NK-92 treated with Interleukin-12 subunit alpha and Interleukin-12 subunit beta, amount 100 ng/mL, for 24 hours (cell line): ENCODE measurements at regions not wholly inside any gene's neighbourhood (a gene's known extent, or its start where the extent isn't known, plus 50 kb on each side); places are given as distances from the start of the nearest gene placed in this dataset.

Source experiments
- DNase-seq: peaks from one replicate; lab custom pipeline; 2025; lab: John Stamatoyannopoulos, UW

GRCh38 chr5:167790045-167790444 lies 501.4 kb upstream of the WWC1 start:
- no peak for DNase-seq

DNA sequence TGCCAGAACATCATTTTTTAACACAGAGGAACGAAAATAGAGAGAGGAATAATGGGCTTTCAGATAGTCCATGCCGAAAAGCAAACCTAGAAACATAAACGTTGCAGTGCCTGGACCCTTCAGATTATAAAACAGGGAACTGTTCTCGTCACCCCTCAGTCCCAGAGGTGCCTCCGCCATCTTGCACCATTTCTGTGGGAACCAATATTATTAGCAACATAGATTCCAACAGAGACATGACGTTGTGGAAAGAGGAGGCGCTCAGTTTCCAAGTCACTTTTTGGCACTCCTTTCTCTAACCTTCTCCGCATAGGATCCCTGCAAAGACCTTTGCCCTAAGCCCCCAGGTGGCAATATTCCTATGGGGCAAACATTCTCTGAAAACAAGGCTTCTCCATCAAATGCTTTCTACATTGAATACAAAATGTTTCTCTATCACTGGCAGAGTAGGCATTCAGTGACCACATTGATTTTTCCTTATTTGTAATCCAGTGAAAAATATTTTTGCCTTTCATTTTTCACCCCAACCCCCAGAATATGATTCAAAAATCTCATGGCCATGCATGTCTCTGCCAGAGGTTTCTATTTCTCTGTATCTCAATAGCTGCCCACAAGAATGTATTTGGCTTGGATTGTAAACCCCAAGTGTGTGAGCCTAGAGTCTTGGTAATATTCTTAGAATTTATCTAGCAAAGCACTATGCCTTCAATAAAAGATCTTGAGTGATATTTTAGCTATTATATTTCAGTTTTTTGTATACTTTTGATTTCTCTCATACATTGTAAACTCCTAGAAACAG lies 500.8 kb upstream of the WWC1 start:
- DNase-seq, result no peak

- DNase-seq, result no peak
These were observed 498.9 kb upstream of the WWC1 start for GRCh38 chr5:167792514-167792913.

- DNase-seq, result no peak
These were observed 497.7 kb upstream of the WWC1 start for GRCh38 chr5:167793700-167794099.

DNA sequence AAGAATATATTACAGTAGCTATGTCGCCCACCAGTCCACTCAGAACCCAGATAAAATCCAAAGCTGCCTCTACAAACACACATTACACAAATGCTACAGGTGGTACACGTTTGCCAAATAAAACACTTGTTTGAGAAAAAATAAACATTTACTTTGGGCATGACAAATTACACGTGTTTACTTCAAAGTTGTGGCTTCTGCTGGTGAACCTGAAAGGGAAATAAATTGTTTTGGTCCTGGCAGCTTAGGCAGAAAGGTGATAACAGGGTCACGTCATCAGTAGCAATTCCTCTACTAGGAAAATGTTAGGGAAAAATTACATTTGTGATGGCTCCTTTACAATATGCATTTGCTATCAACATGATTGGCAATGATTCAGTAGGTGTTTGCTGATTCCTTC lies 497.3 kb upstream of the WWC1 start:
- no peak for DNase-seq

DNA sequence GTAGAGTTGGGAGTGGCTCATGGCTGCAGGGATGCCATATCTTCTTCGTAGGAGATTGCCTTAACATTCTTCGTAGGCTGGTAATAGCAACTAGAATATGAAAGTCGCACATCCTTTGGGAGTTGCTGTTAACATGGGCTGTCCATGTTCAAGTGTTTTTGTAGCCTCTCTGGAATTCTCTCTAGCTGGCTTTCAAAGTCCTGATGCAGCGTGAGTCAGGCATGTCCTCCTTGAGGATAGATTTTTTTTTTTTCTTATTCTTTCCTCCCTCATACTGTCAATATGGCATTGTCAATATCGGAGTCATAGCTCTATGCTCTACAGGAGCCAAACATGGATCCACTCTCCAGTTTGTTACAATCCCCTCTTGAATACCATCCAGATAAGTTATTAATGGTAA lies 494.8 kb upstream of the WWC1 start:
- DNase-seq, result no peak

DNA sequence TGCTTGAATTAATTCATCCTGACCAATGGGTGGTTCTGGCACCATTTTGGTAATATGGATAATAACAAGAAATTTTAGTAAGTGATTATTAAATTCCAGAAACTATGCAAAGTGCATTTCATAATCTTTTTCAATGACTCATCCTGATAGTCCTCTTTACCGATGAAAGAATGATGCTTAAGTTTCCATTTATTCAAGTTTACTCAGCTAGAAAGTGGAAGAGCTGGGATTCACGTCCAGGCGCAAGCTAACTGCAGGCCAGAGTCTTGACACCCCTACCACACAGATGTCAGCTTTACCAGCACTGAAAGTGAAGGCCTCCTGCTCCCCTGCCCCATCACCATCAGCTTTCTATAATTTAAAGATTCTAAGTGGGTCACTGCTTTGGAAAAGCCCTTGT lies 493.5 kb upstream of the WWC1 start:
- DNase-seq, result no peak

- DNase-seq, result no peak
These were observed 493.0 kb upstream of the WWC1 start for GRCh38 chr5:167798448-167798847.

DNA sequence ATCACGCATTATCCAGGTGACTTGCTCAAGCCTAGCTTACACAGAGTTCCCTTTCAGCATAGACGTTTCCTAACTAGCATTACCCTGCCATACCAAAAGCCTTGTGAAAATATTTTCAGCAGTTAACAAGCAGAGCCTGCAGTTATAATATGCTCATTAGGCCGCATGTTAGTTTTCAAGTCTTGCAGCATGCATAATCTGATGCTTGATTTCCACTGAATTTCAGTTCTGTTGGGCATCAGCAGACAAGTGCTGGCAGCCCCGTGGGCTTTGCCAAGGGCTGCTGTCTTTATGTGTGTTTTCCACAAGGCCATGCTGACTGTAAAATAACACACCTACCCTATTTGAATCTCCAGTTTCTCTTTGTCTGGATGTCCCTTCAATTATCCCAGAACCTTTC lies 491.0 kb upstream of the WWC1 start:
- DNase-seq, result no peak

DNA sequence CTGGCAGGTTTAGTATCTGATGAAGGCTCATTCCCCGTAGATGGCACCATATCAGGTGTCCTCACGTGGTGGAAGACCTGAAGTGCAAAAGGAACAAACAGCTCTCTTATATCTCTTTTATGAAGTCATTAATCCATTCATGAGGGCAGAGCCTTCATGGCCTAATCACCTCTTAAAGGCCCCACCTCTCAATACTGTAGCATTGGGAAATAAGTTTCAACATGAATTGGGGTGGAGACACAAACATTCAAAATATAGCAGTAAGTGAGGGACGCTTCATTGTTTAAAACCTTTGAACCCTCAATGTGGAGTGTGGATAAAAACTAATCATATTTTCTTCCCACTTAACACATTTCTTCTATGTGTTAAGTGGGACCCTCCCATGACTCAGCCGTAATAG lies 489.4 kb upstream of the WWC1 start:
- no peak for DNase-seq

- no peak for DNase-seq
These were observed 488.6 kb upstream of the WWC1 start for GRCh38 chr5:167802755-167803431.

DNA sequence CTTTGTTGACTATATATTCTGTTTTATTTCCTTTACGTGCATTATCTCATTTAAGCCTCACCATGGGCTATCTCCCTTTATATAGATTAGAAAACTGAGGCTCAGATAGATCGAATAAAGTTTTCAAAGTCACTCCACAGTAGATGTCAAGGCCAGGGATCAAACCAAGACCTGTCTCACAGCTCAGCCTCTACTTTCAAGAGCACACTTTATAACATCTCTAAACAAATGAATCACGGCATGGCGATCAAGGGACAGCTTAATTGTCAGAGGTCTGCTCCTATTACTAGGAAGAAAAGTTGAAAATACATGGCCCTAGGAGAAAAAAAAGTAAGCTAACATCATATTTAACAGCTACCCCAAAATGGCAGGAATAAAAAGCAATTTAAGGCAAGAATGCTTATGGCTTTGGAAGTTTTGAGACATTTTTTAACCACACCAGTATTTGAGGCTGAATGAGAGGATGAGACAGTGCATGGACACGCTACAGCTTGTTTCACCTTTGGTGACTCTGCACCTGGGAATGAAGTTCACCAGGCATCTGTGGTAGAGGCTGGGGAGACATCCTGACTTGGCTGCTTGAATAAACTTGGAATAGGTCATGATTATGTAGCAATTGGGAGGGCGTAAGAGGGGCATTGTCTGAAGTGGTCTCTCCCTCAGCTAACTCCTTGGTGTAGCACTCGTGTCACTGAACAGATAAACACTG lies 486.8 kb upstream of the WWC1 start:
- no peak for DNase-seq

- DNase-seq, result no peak
These were observed 480.9 kb upstream of the WWC1 start for GRCh38 chr5:167810573-167810972.

DNA sequence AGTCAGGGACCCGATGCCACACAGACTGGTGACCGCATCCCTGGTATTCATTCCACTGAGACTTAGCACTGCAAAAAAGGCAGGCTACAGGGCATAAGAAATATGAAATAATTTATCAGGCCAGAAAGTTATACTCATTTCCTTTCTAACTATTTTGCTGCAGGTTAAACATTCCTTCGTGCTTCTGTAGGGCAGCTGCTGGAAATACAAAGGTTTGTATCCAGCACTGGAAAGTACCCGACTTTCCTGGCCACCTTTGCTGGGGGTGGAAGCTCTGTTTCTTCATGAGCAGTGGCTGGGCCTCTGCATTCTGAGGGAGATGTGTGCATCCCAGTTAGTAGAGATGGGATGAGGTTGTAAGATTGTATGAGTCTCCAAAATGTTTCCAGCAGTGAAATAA lies 478.6 kb upstream of the WWC1 start:
- no peak for DNase-seq

DNA sequence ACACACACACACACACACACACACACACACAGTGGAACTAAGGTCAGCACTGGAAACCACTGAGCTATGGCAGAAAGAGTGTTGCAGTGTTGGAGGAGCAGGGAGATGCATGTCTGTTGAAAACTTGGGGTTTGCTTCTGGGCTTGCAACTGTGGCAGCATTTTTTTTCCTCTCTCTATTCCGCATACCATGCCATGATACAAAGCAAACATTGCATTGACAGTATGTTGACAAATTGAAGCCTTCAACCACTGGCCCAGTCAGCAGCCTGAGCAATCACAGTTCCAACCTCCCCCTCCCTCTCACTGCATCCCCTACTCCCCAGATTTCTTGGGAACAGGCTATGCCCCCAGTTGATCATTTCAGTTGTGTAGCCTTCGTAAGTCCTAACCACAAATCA lies 478.1 kb upstream of the WWC1 start:
- no peak for DNase-seq

DNA sequence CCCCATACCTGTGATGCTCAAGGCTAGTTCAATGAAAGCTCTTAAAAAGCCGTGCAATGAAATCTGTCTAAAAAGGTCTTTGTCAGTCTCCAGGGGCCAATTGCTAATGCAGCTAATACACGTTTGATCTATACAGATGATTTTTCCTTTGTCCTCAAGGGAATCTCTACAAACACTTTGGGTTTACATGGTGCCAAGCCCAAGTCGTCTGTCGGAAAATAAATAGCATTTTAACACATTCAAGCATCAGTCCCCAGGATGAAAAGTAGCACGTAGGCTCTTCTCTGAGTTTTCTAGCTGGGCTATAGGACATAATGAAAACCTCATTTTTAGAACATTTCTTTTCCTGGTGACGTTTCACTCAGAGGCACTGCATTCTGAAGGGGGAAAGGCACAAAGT lies 477.4 kb upstream of the WWC1 start:
- DNase-seq, result no peak

DNA sequence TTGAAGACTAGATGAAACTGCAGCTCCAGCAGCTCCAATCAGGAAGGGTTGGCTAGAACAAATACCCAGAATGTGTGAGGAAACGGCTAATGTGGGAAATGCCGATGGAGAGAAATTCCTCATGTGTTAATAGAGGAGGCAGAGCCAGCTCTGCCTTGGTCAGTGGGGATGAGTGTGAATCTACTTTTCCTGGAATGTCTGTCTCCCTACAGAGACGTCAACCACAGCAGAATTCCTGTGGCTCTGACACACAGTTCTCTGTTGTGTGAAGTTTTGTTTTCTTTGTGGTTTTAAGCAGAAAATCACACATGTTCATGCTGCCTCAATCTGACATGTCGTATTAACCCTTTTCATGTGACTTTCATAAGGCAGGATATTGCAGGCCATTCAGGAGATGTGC lies 476.6 kb upstream of the WWC1 start:
- DNase-seq, result no peak

- no peak for DNase-seq
These were observed 475.1 kb upstream of the WWC1 start for GRCh38 chr5:167816354-167816753.

GRCh38 chr5:167816864-167817263 lies 474.6 kb upstream of the WWC1 start:
- DNase-seq, result no peak

DNA sequence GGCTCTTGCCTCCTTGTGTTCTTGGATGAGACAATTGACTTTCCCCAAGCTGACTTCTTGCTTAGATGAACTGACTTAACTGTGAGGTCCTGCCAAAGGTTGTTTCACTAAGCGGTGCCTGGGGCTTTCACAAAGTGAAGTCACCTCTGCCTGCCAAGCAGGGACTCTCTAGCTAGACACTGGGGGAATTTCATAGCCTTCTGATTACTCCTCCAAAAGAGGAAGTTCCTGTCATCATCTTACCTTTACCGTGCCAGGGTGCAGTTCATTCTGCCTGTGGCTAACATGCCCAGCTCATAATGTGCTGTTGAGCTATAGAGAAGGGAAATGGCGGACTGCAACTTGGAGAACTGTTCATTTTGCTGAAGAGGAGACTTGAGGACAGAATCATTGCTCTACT lies 472.0 kb upstream of the WWC1 start:
- no peak for DNase-seq

DNA sequence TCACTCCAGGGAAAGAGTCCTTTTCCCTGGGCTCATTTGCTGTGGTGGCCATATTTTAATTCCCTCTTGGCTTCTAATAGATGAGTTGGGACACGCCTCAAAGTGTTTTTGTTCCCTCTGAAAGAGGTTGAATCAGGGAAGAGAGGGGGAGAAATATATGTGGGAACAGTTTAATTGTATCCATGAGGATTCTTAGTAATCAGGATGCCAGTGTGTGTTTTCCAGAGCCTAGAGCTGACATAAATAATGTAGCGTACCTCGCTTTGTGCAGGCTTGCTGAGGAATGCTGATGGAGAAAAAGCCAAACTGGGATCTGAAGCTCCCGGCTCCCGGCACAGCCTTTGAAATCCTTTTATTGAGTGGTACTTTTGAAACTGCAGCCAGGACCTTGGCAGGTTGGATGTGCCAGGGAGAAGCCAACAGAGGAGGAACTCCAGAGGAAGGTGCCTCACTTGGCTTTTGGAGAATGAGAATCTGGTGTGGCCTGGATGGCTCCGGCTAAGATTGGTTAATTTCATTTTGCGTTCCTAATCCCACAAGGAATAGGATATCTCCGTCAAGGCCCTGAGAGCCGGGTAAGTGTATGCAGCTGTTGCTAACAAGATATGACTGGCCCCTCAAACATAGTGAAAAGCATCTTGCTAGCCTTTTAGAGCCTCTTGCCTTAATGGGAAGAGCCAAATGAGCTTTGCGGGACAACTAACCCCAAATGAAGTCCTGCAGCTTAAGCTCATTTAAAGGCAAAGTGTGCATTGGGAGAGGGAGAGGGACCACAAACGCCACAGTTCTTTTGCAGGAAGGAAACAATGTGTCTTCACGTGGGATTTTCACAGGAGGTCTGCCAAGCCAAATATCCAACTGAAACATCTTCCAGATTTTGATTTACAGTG lies 471.1 kb upstream of the WWC1 start:
- no peak for DNase-seq

DNA sequence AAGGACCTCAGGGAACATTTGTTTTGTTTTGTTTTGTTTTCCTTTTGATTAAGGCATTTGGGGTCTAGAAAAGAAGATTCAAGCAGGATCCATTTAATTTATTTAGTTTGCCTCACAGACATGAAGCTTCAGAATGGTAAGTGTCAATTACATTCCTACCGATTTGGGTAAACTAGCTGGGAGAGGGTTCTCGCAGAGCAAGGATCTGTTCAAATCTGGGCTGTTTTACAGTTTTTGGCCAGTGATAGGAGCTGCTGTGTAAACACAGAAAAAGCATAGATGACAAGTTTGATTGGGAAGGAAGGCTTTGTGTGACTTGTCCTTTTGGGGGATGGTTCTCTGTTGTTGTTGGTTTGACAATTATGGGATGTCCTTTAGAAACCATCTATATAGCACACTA lies 470.3 kb upstream of the WWC1 start:
- DNase-seq, result no peak
